Endodermal cell (in vitro differentiated cells): ENCODE measurements at regions not wholly inside any gene's neighbourhood (a gene's known extent, or its start where the extent isn't known, plus 50 kb on each side); places are given as distances from the start of the nearest gene placed in this dataset.
"Not testable (repeated sequence)": the region's sequence is repeated elsewhere in the genome, so short reads cannot be mapped to it uniquely, and the experiment has no call there.

Experiments used
- DNase-seq: peaks from one replicate; pipeline ENCODE4 v3.0.0-alpha.2; 2017
- H3K27ac ChIP-seq: 2 replicates; pipeline ENCODE4 v1.5.1; 2013; ENCODE audit warnings: mild to moderate bottlenecking, low read depth, low read length, moderate library complexity
- H3K27me3 ChIP-seq: 2 replicates; pipeline ENCODE4 v1.6.1; 2013; ENCODE audit warnings: mild to moderate bottlenecking, low read length, moderate library complexity; ENCODE audit not compliant: insufficient read depth, control insufficient read depth, poor library complexity, severe bottlenecking
- H3K36me3 ChIP-seq: 2 replicates; pipeline ENCODE4 v1.7.0; 2013; ENCODE audit warnings: mild to moderate bottlenecking, low read length, moderate library complexity; ENCODE audit not compliant: control insufficient read depth, insufficient read depth
- H3K4me1 ChIP-seq: one replicate; pipeline ENCODE4 v1.7.0; 2013; ENCODE audit warnings: low read length; ENCODE audit not compliant: control insufficient read depth, insufficient read depth
- H3K4me3 ChIP-seq: 2 replicates; pipeline ENCODE4 v1.5.1; 2013; ENCODE audit warnings: mild to moderate bottlenecking, low read length, moderate library complexity
- H3K9ac ChIP-seq: 2 replicates; pipeline ENCODE4 v1.6.1; 2013; ENCODE audit warnings: mild to moderate bottlenecking, low read length, moderate library complexity; ENCODE audit not compliant: poor library complexity, severe bottlenecking; ENCODE audit errors: extremely low read depth
- H3K9me3 ChIP-seq: 2 replicates; pipeline ENCODE4 v1.6.1; 2013; ENCODE audit warnings: mild to moderate bottlenecking, low read length, moderate library complexity; ENCODE audit not compliant: control insufficient read depth
- H3K27ac Mint-ChIP-seq: 2 replicates; pipeline ENCODE4 v1.8.0; 2020; ENCODE audit warnings: mixed read lengths
- H3K27me3 Mint-ChIP-seq: 2 replicates; pipeline ENCODE4 v1.8.0; 2021; ENCODE audit warnings: mild to moderate bottlenecking, mixed read lengths; ENCODE audit not compliant: insufficient read depth
- H3K36me3 Mint-ChIP-seq: 2 replicates; pipeline ENCODE4 v1.8.0; 2020; ENCODE audit warnings: low read depth, mixed read lengths
- H3K4me1 Mint-ChIP-seq: 2 replicates; pipeline ENCODE4 v1.8.0; 2020; ENCODE audit warnings: mixed read lengths
- H3K4me3 Mint-ChIP-seq: 2 replicates; pipeline ENCODE4 v1.8.0; 2020; ENCODE audit warnings: mild to moderate bottlenecking, moderate library complexity, mixed read lengths
- H3K9me3 Mint-ChIP-seq: 2 replicates; pipeline ENCODE4 v1.8.0; 2020; ENCODE audit warnings: mild to moderate bottlenecking, mixed read lengths
- CTCF ChIP-seq: fragments of 200-600 bp; sonication (generic); conservative IDR thresholded peaks from 2 replicates; pipeline ENCODE4 v1.5.0; 2021; ENCODE audit warnings: antibody characterized with exemption, mild to moderate bottlenecking
- WGBS, 2 experiments: methylation state at CpG; one replicate each; pipeline versions ENCODE4 v1.1.5 to v1.1.7; 2013; ENCODE audit warnings: missing lambda C conversion rate in 2 of 2, mixed read lengths in 1 of 2; ENCODE audit not compliant: insufficient coverage in 1 of 2, insufficient read length in 1 of 2; 5-methylcytosine and 5-hydroxymethylcytosine counted together

- Histone ChIP-seq H3K9ac (no peak overlapping the region), H3K4me1 (no peaks in the 10 kb centered on the region), H3K9me3 (no peaks in the 10 kb centered on the region), H3K4me3 (no peak overlapping the region), H3K27me3 (no peaks in the 10 kb centered on the region), H3K36me3 (no peaks in the 10 kb centered on the region), H3K27ac (no peak overlapping the region)
- Mint-ChIP-seq H3K4me3 (no peak overlapping the region), H3K27me3 (no peaks in the 10 kb centered on the region), H3K27ac (no peak overlapping the region), H3K4me1 (peaks cover 4% of the 10 kb centered on the region), H3K36me3 (no peaks in the 10 kb centered on the region), H3K9me3 (peaks cover 11% of the 10 kb centered on the region)
- no peak for TF ChIP-seq CTCF
- WGBS, 2 experiments, result 91 to 92% methylated on average over 12 to 27 of the region's 27 CpGs
- DNase-seq, result no peak
Observed at GRCh38 chr7:156504687-156505545, 135.7 kb upstream of the RNF32 start.

GRCh38 chr7:156504006-156504405 lies 136.6 kb upstream of the RNF32 start:
- Mint-ChIP-seq H3K27ac (no peak overlapping the region), H3K27me3 (no peaks in the 10 kb centered on the region), H3K4me3 (no peak overlapping the region), H3K36me3 (no peaks in the 10 kb centered on the region), H3K9me3 (peaks cover 11% of the 10 kb centered on the region), H3K4me1 (peaks cover 4% of the 10 kb centered on the region)
- Histone ChIP-seq H3K27ac (no peak overlapping the region), H3K4me1 (no peaks in the 10 kb centered on the region), H3K9ac (no peak overlapping the region), H3K4me3 (no peak overlapping the region), H3K36me3 (no peaks in the 10 kb centered on the region), H3K9me3 (no peaks in the 10 kb centered on the region), H3K27me3 (no peaks in the 10 kb centered on the region)
- WGBS, 2 experiments, result 92 to 95% methylated on average over 14 to 17 of the region's 17 CpGs
- no peak for TF ChIP-seq CTCF
- DNase-seq, result no peak

GRCh38 chr7:156503196-156503595 lies 137.4 kb upstream of the RNF32 start:
- peaks cover 11% of the 10 kb centered on the region for H3K9me3 Mint-ChIP-seq

GRCh38 chr7:156501815-156502214 lies 138.8 kb upstream of the RNF32 start:
- not testable (repeated sequence) for H3K36me3 Mint-ChIP-seq, H3K9me3 ChIP-seq, DNase-seq, H3K27ac Mint-ChIP-seq, H3K4me1 ChIP-seq, H3K27ac ChIP-seq, H3K36me3 ChIP-seq, H3K27me3 Mint-ChIP-seq, H3K9ac ChIP-seq, H3K27me3 ChIP-seq, H3K4me1 Mint-ChIP-seq, H3K4me3 ChIP-seq, H3K4me3 Mint-ChIP-seq
- H3K9me3 Mint-ChIP-seq, result peaks cover 11% of the 10 kb centered on the region
- 80 to 93% methylated on average over 1 of the region's 1 CpG for WGBS, 2 experiments

More at GRCh38 chr7:156503196-156503595, 137.4 kb upstream of the RNF32 start:
- Mint-ChIP-seq H3K4me3 (no peak overlapping the region), H3K4me1 (peaks cover 4% of the 10 kb centered on the region), H3K36me3 (no peaks in the 10 kb centered on the region), H3K27me3 (no peaks in the 10 kb centered on the region), H3K27ac (no peak overlapping the region)
- 80 to 85% methylated on average over 5 to 7 of the region's 7 CpGs for WGBS, 2 experiments
- Histone ChIP-seq H3K9me3 (no peaks in the 10 kb centered on the region), H3K27me3 (no peaks in the 10 kb centered on the region), H3K27ac (no peak overlapping the region), H3K4me1 (no peaks in the 10 kb centered on the region), H3K4me3 (no peak overlapping the region), H3K9ac (no peak overlapping the region), H3K36me3 (no peaks in the 10 kb centered on the region)
- DNase-seq, result no peak
- TF ChIP-seq CTCF, result peak; percentile 47
